GM18870 (cell line): ENCODE measurements at regions not wholly inside any gene's neighbourhood (a gene's known extent, or its start where the extent isn't known, plus 50 kb on each side); places are given as distances from the start of the nearest gene placed in this dataset.
"Not testable (repeated sequence)": the region's sequence is repeated elsewhere in the genome, so short reads cannot be mapped to it uniquely, and the experiment has no call there.

Source experiments
- ATAC-seq: cut with Tn5 transposase; IDR thresholded peaks from one replicate; pipeline ENCODE4 v1.9.1; 2021; ENCODE audit warnings: moderate library complexity; ENCODE audit not compliant: unreplicated experiment

- no peak for ATAC-seq
Measured at GRCh38 chrX:39261446-39262147, 460.3 kb downstream of the MID1IP1 start.

GRCh38 chrX:39262641-39263040, 461.4 kb downstream of the MID1IP1 start:
- no peak for ATAC-seq

- no peak for ATAC-seq
Measured at GRCh38 chrX:39264023-39264422, 462.8 kb downstream of the MID1IP1 start.

- ATAC-seq: no peak
Measured at GRCh38 chrX:39267176-39267575, 465.9 kb downstream of the MID1IP1 start.

GRCh38 chrX:39268207-39268606, 466.9 kb downstream of the MID1IP1 start:
- no peak for ATAC-seq

GRCh38 chrX:39275500-39276068, 474.3 kb downstream of the MID1IP1 start:
- ATAC-seq: no peak

GRCh38 chrX:39277685-39278390, 476.6 kb downstream of the MID1IP1 start:
- ATAC-seq: not testable (repeated sequence)

- no peak for ATAC-seq
Measured at GRCh38 chrX:39283239-39283638, 482.0 kb downstream of the MID1IP1 start.

GRCh38 chrX:39288592-39288991, 487.3 kb downstream of the MID1IP1 start:
- ATAC-seq: no peak

- no peak for ATAC-seq
Measured at GRCh38 chrX:39289827-39290226, 488.6 kb downstream of the MID1IP1 start.

GRCh38 chrX:39293203-39293602, 491.9 kb downstream of the MID1IP1 start:
- no peak for ATAC-seq

GRCh38 chrX:39296472-39296871, 495.2 kb downstream of the MID1IP1 start:
- no peak for ATAC-seq

GRCh38 chrX:39298821-39299220, 497.6 kb downstream of the MID1IP1 start:
- ATAC-seq: no peak

- no peak for ATAC-seq
Measured at GRCh38 chrX:39299615-39300014, 498.4 kb downstream of the MID1IP1 start.

GRCh38 chrX:39301036-39301435, 499.8 kb downstream of the MID1IP1 start:
- no peak for ATAC-seq

- no peak for ATAC-seq
Measured at GRCh38 chrX:39302838-39303237, 501.6 kb downstream of the MID1IP1 start.

GRCh38 chrX:39304746-39305145, 503.5 kb downstream of the MID1IP1 start:
- ATAC-seq: no peak

- ATAC-seq: no peak
Measured at GRCh38 chrX:39307488-39307887, 506.2 kb downstream of the MID1IP1 start.

- no peak for ATAC-seq
Measured at GRCh38 chrX:39308126-39308525, 506.9 kb downstream of the MID1IP1 start.

GRCh38 chrX:39309018-39309635, 507.9 kb downstream of the MID1IP1 start:
- no peak for ATAC-seq

- ATAC-seq: no peak
Measured at GRCh38 chrX:39309721-39310152, 508.5 kb downstream of the MID1IP1 start.

GRCh38 chrX:39310891-39311290, 509.6 kb downstream of the MID1IP1 start:
- no peak for ATAC-seq
